Mucosa of stomach (tissue), 1 donor: ENCODE measurements at regions not wholly inside any gene's neighbourhood (a gene's known extent, or its start where the extent isn't known, plus 50 kb on each side); places are given as distances from the start of the nearest gene placed in this dataset.

Experiments
- H3K27me3 ChIP-seq: one replicate; pipeline ENCODE4 v1.7.0; 2013; ENCODE audit warnings: mild to moderate bottlenecking, low read length; ENCODE audit not compliant: control insufficient read depth, insufficient read depth
- H3K36me3 ChIP-seq: one replicate; pipeline ENCODE4 v1.7.0; 2013; ENCODE audit warnings: low read length; ENCODE audit not compliant: control insufficient read depth, insufficient read depth
- H3K4me1 ChIP-seq: one replicate; pipeline ENCODE4 v1.7.0; 2013; ENCODE audit warnings: mild to moderate bottlenecking, low read length; ENCODE audit not compliant: control insufficient read depth, insufficient read depth
- H3K4me3 ChIP-seq: one replicate; pipeline ENCODE4 v1.7.0; 2013; ENCODE audit warnings: low read length
- H3K9ac ChIP-seq: one replicate; pipeline ENCODE4 v1.7.0; 2013; ENCODE audit warnings: mild to moderate bottlenecking, low read length, moderate library complexity
- H3K9me3 ChIP-seq: one replicate; pipeline ENCODE4 v1.7.0; 2013; ENCODE audit warnings: mild to moderate bottlenecking, low read length, moderate library complexity; ENCODE audit not compliant: control insufficient read depth
- donor health status: Pancreatic carcinoma.

DNA sequence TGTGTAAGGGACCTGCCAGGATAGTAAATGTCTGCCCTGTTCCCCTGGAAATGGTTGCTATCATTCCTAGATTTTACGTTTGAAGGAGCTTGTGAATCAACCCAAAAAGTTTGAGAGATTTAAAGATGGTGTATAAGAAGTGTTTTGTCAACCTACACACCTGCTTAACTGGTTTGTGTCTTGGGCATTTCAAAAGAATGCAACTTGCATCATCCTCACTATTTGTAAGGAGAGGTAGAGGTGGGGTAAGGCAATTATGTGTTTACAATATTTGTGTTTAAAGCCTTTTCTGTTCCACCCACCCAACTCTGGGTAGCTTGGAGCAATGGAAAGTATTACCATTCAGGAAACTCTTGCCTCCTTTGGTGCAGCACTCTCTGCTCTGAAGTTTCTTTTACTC lies 314.2 kb upstream of the RARB start:
- Histone ChIP-seq H3K36me3 (no peaks in the 10 kb centered on the region), H3K4me3 (no peak overlapping the region), H3K9me3 (no peaks in the 10 kb centered on the region), H3K9ac (no peak overlapping the region), H3K4me1 (peaks cover 5% of the 10 kb centered on the region), H3K27me3 (no peaks in the 10 kb centered on the region)

DNA sequence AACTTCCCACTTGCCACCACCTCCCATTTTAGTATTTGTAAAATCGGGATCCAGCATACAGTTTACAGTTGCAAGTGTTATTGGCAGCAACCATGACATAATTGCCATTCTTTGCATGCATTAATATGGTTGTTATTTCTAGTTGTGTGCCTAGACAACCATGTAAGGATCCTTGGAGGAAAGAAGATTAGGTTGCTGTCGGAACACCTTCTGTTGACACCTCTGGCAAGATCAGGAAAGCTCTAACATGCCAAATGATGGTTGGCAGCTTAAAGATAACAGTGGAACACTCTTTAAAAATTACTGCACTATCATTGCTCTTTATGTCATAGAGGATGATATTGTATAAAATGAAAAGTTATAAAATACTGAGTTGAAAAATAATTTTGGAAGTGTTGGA lies 313.5 kb upstream of the RARB start:
- H3K9me3 ChIP-seq = no peaks in the 10 kb centered on the region
- H3K4me1 ChIP-seq = peaks cover 5% of the 10 kb centered on the region
- H3K9ac ChIP-seq = no peak overlapping the region
- H3K27me3 ChIP-seq = no peaks in the 10 kb centered on the region
- H3K4me3 ChIP-seq = no peak overlapping the region
- no peaks in the 10 kb centered on the region for H3K36me3 ChIP-seq

DNA sequence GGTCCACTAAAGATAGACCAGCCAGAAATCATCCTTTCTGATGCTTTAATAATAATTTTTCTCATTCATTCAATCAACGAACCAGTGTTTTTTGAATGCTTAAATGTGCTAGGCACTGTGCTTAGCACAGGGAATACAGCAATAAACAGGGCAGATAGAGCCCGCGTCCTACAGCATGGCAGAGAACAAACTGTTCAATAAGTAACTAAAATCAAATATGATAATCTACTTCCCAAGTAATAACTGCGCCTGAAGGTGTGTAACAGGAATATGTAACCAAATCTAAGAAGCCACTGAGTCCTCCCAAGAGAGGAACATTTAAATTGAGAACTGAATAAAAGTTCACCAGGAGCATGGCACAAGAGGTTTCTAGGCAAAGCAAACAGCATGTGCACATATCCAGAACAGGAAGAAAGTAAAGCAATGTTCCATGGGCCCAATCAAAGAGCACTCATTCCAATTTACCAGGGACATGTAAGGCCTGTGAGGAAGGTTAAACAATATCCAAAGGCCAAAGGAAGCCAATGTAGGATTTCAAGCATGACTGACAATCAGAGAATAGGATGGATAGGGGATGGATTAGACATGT lies 311.0 kb upstream of the RARB start:
- Histone ChIP-seq H3K27me3 (no peaks in the 10 kb centered on the region), H3K36me3 (no peaks in the 10 kb centered on the region), H3K9ac (no peak overlapping the region), H3K4me1 (peaks cover 12% of the 10 kb centered on the region), H3K9me3 (no peaks in the 10 kb centered on the region), H3K4me3 (no peak overlapping the region)

DNA sequence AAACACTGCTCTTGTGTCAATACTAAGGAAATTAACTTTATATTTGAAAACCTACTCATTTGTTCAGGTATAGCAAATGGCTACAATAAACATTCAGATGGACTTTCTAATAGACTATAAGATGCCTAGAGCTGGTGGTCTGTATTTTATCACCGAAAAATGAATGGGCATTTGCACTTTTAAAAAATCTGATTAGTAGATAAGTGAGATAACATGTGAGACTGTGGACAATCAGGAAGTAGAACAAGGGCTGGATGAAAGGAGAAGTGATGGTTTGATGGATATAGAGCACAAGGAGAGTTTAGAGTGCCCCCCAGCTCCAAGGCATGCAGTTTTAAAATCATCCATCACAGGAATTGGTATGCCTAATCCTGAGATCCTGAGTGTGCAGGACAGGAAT lies 308.4 kb upstream of the RARB start:
- Histone ChIP-seq H3K9me3 (no peaks in the 10 kb centered on the region), H3K9ac (no peak overlapping the region), H3K4me1 (peaks cover 12% of the 10 kb centered on the region), H3K36me3 (no peaks in the 10 kb centered on the region), H3K4me3 (no peak overlapping the region), H3K27me3 (no peaks in the 10 kb centered on the region)

DNA sequence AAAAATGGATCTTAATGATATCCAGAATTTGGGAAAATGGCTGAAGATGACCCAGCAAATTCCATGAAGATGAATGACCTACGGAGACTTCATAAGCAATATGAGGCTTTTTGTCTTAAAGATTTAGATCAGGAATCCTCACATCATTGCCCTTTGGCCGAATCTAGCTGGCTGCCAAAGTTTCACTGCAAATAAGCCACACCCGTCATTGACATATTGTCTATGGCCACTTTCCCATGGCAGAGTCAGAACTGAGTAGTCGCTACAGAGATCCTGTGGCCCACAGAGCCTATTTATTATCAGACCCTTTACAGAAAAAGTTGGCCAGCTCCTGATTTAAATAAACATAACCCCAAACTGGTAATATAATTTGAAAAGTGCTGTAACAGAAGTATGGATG lies 307.4 kb upstream of the RARB start:
- H3K4me1 ChIP-seq = peaks cover 12% of the 10 kb centered on the region
- no peaks in the 10 kb centered on the region for H3K9me3 ChIP-seq
- H3K27me3 ChIP-seq = no peaks in the 10 kb centered on the region
- H3K4me3 ChIP-seq = no peak overlapping the region
- no peaks in the 10 kb centered on the region for H3K36me3 ChIP-seq
- no peak overlapping the region for H3K9ac ChIP-seq

DNA sequence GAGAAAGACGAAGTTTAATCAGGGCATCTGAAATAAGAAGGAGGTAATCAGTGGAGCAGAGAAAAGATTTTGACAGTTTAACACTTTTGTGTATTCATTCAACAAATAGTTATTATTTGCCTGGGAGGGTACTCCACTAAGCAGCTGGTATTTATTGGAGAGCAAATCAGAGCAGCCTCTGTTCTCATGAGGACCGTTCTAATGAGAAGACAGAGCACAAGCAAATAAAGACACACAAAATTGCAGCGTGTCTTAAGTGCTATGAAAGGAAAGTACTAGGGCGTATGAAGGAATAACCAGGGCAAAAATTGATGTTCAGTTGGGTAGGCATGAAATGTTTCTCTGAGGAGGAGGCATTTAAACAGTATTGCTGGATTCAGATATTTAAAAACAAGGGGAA lies 302.9 kb upstream of the RARB start:
- no peak overlapping the region for H3K4me3 ChIP-seq
- no peak overlapping the region for H3K9ac ChIP-seq

DNA sequence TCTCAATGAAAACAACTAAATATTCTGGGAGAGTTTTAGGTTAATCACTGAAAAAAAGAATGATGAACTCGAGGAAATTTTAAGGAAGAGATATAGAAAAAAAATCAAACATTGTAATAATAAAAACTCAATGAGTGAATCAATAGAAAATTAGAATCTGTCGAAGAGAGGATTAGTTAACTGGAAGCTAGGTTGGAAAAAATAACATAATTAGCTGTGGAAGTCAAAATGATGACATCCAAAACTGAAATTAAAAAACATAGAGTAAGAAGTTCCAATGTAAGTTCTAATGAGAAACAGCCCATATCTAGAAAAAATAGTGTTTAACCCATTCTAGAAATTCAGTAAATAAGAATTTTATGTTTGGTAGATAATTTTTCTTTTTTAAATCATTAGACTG lies 299.3 kb upstream of the RARB start:
- Histone ChIP-seq H3K36me3 (no peaks in the 10 kb centered on the region), H3K4me1 (no peaks in the 10 kb centered on the region), H3K9me3 (no peaks in the 10 kb centered on the region), H3K9ac (no peak overlapping the region), H3K27me3 (no peaks in the 10 kb centered on the region), H3K4me3 (no peak overlapping the region)

More for the DNA sequence above, 302.9 kb upstream of the RARB start:
- H3K36me3 ChIP-seq = no peaks in the 10 kb centered on the region
- H3K27me3 ChIP-seq = no peaks in the 10 kb centered on the region
- no peaks in the 10 kb centered on the region for H3K9me3 ChIP-seq
- H3K4me1 ChIP-seq = peaks cover 7% of the 10 kb centered on the region

DNA sequence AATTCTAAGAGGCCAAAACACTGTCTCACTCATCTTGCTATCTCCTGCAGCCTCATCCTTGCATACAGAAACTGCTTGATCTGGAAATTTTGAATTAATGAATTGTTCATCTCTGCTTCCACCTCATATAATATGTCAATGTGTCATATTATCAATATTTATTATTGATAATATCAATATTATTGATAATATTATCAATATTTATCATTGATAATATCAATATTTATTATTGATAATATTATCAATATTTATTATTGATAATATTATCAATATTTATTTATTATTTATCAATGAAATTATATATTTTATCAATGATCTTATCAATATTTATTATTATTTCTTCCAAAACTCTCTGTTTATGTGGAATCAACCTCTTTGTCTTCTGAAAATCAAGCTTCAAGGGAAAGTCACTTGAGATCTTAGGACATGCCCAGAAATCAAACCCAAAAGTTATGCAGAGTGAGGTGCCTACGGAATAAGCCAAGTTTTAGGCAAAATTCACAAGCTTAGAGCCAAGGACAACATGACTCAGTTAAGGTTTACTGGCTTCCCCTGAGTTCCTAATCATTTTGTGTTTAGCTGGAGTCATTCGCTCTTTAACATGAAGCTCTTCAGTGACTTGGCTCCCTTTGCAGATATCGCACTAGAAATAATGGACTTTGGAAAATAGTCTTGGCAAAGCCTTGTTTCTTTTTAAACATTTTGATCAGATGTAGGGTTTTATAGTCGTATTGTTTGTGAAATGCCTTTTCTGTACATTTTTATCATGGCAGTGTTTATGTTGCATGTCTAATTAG lies 297.1 kb upstream of the RARB start:
- no peaks in the 10 kb centered on the region for H3K9me3 ChIP-seq
- no peaks in the 10 kb centered on the region for H3K27me3 ChIP-seq
- no peaks in the 10 kb centered on the region for H3K4me1 ChIP-seq
- H3K4me3 ChIP-seq = no peak overlapping the region
- H3K36me3 ChIP-seq = no peaks in the 10 kb centered on the region
- no peak overlapping the region for H3K9ac ChIP-seq

DNA sequence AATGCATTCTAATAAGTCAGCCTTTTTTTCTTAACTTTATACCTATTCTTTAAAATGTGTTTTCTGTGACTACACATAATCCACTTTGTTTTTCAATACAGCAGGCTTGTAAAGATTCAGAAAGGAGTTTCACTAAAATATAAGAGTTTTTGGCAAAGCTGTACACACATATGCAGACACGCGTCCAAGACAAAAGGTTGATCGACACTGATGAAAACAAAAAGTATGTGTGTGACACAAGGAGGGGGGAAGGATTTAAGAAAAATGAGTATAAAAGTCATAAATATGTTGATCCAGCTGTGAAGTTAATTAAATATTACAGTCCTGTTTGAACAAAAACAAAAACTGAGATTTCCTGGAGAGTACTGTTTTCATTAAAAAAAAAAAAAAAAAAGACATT lies 294.5 kb upstream of the RARB start:
- Histone ChIP-seq H3K4me1 (no peaks in the 10 kb centered on the region), H3K9ac (no peak overlapping the region), H3K36me3 (no peaks in the 10 kb centered on the region), H3K27me3 (no peaks in the 10 kb centered on the region), H3K9me3 (no peaks in the 10 kb centered on the region), H3K4me3 (no peak overlapping the region)

DNA sequence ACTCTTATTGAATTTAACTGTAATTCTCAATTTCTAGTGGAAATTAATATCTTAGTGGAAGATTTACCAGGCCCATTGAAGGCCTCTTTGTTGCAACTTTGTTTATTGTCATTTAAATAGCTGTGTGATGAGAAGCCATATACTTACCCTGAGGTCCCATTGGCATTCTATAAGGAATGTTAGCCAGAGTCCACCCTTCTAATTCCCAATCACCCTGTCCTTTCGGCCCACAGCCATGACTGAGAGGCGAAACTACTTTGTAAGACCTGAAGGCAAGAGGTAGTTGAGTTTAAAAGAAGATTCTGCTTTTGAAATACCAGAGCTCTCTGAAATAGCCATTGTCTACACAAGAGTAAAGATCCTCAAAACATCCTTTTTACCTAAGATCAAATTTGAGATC lies 290.5 kb upstream of the RARB start:
- Histone ChIP-seq H3K36me3 (no peaks in the 10 kb centered on the region), H3K4me1 (no peaks in the 10 kb centered on the region), H3K4me3 (no peak overlapping the region), H3K9me3 (no peaks in the 10 kb centered on the region), H3K27me3 (no peaks in the 10 kb centered on the region), H3K9ac (no peak overlapping the region)

DNA sequence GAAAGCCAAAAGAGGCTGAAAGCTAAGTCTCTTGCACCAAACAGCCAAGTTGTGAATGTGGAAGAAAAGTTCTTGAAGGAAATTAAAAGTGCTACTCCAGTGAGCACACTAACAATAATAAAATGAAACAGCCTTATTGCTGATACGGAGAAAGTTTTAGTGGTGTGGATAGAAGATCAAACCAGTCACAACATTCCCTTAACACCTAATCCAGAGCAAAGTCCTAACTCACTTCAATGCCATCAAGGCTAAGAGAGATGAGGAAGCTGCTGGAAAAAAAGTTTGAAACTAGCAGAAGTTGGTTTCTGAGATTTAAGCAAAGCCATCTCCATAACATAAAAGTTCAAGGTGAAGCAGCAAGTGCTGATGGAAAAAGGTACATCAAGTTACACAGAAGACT lies 288.8 kb upstream of the RARB start:
- Histone ChIP-seq H3K27me3 (no peaks in the 10 kb centered on the region), H3K4me3 (no peak overlapping the region), H3K36me3 (no peaks in the 10 kb centered on the region), H3K9me3 (no peaks in the 10 kb centered on the region), H3K9ac (no peak overlapping the region), H3K4me1 (no peaks in the 10 kb centered on the region)

DNA sequence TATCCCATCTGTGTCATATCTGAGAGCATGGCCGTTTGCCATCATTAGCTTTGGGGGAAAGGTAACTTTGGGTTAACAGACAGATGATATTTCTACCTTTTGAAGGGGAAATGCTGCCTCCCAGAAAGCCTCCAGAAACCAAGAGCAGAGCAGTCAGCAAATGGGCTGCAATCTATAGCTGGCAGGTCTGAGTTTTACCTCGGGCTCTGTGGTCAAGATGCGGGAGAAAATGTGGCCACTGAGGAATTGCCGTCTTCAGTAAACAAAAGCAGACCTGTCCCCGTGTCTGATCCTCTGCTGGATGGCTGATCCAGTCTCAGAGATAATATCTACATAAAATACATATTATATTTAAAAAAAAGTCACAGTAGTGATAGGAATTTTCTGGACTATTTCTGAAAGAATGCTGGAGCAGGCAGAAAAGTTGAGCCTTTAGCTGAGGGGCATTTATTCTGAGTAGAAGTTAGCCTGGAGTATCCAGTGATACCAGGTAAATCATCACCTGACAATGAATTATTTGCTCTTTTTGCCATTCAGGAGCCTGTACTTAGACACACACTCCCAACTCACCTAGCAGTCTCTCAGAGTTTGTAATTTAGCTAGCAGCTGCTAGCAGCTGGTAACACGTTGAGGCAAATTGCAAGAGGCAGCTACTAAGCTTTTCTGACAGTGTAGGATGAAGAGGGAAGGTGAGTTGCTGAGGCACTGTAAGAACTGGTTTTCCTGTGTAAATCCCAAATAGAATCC lies 285.3 kb upstream of the RARB start:
- Histone ChIP-seq H3K36me3 (no peaks in the 10 kb centered on the region), H3K27me3 (no peaks in the 10 kb centered on the region), H3K9me3 (no peaks in the 10 kb centered on the region), H3K9ac (no peak overlapping the region), H3K4me1 (no peaks in the 10 kb centered on the region), H3K4me3 (no peak overlapping the region)
